Right kidney (tissue), 1 donor: ENCODE measurements at regions not wholly inside any gene's neighbourhood (a gene's known extent, or its start where the extent isn't known, plus 50 kb on each side); places are given as distances from the start of the nearest gene placed in this dataset.
A peak's percentile ranks its signal among the peaks of the same experiment; 100 is the strongest.

Source experiments
- DNase-seq: peaks from one replicate; pipeline ENCODE4 v3.0.0-alpha.2; 2016

GRCh38 chr5:5584236-5584745, 161.8 kb downstream of the ICE1 start:
- no peak for DNase-seq

GRCh38 chr5:5583832-5584231, 161.4 kb downstream of the ICE1 start:
- no peak for DNase-seq

GRCh38 chr5:5583023-5583765, 160.7 kb downstream of the ICE1 start:
- DNase-seq = no peak

GRCh38 chr5:5581080-5581479, 158.6 kb downstream of the ICE1 start:
- DNase-seq = no peak

- DNase-seq = no peak
These were observed 154.3 kb downstream of the ICE1 start for GRCh38 chr5:5576744-5577143.

- no peak for DNase-seq
These were observed 153.0 kb downstream of the ICE1 start for GRCh38 chr5:5575461-5575860.

GRCh38 chr5:5573798-5574380, 151.4 kb downstream of the ICE1 start:
- peak; percentile 11 for DNase-seq

- peak; percentile 53 for DNase-seq
These were observed 150.7 kb downstream of the ICE1 start for GRCh38 chr5:5572976-5573797.

- DNase-seq = peak; percentile 48
These were observed 149.8 kb downstream of the ICE1 start for GRCh38 chr5:5572010-5572865.

- no peak for DNase-seq
These were observed 148.2 kb downstream of the ICE1 start for GRCh38 chr5:5570646-5571045.

- no peak for DNase-seq
These were observed 142.4 kb downstream of the ICE1 start for GRCh38 chr5:5564898-5565297.

- DNase-seq = no peak
These were observed 137.5 kb downstream of the ICE1 start for GRCh38 chr5:5560016-5560415.

GRCh38 chr5:5558638-5559527, 136.4 kb downstream of the ICE1 start:
- DNase-seq = no peak

GRCh38 chr5:5558102-5558501, 135.6 kb downstream of the ICE1 start:
- no peak for DNase-seq

GRCh38 chr5:5551499-5551898, 129.0 kb downstream of the ICE1 start:
- no peak for DNase-seq

- DNase-seq = no peak
These were observed 123.9 kb downstream of the ICE1 start for GRCh38 chr5:5546408-5546807.

GRCh38 chr5:5544094-5544663, 121.7 kb downstream of the ICE1 start:
- no peak for DNase-seq

GRCh38 chr5:5542654-5543053, 120.2 kb downstream of the ICE1 start:
- no peak for DNase-seq

- no peak for DNase-seq
These were observed 117.6 kb downstream of the ICE1 start for GRCh38 chr5:5540065-5540464.
